ENCODE measurements at regions not wholly inside any gene's neighbourhood (a gene's known extent, or its start where the extent isn't known, plus 50 kb on each side); places are given as distances from the start of the nearest gene placed in this dataset.

DNA sequence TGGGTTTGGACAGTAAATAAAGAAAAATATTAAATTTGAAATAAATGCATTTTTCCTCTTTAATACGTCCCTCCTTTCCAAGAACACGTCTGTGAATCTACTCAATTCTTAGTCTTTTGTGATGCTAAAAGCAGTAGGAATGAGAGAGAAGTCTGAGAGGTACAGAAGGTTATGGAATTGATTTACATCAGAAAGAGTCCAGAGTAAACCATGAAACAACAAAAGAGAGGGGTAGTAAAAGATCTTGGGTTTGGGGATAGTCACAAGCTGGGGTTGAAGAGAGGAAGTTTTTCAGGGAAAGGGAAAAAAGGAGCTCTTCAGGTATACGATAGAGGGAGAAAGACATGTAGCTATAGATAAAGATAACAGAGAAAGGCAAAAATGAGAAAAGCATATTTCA, 215.4 kb downstream of the RAB28 start:
- TF ChIP-seq, protein P1, sequence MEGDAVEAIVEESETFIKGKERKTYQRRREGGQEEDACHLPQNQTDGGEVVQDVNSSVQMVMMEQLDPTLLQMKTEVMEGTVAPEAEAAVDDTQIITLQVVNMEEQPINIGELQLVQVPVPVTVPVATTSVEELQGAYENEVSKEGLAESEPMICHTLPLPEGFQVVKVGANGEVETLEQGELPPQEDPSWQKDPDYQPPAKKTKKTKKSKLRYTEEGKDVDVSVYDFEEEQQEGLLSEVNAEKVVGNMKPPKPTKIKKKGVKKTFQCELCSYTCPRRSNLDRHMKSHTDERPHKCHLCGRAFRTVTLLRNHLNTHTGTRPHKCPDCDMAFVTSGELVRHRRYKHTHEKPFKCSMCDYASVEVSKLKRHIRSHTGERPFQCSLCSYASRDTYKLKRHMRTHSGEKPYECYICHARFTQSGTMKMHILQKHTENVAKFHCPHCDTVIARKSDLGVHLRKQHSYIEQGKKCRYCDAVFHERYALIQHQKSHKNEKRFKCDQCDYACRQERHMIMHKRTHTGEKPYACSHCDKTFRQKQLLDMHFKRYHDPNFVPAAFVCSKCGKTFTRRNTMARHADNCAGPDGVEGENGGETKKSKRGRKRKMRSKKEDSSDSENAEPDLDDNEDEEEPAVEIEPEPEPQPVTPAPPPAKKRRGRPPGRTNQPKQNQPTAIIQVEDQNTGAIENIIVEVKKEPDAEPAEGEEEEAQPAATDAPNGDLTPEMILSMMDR (IDR thresholded peaks at IDR 0.05), result no peak
- no peak for TF ChIP-seq EP300 (IDR thresholded peaks at IDR 0.05)
- TF ChIP-seq POLR2A (IDR thresholded peaks at IDR 0.05), result no peak
- WGBS, 2 donors, result 74 to 75% methylated on average over 3 of the region's 3 CpGs

DNA sequence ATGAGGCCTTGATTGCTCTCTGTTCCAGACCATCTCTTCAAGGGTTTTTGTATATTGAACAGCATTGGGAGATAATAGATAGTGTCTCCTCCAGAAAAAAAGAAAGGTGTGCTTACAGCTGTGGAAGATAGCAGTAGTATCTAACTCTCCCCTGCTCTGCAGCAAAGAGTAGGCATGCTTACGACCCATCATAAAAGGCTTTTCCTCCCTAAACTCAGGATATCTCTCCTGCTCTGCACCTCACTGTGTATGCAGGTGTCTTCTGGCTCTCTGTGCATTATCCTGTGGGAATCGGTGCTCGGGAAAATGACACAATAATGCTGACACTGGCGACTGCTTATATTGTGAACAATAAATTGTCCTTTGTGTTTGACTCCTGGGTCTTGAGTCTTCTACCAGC, 216.0 kb downstream of the RAB28 start:
- H3K27ac ChIP-seq, result no peak overlapping the region
- H3K36me3 ChIP-seq, result no peaks in the 10 kb centered on the region
- H3K4me3 ChIP-seq, result no peak overlapping the region
- no peak for DNase-seq (ENCODE audit: low spot score in 2 of 2)
- TF ChIP-seq EP300 (IDR thresholded peaks at IDR 0.05), result no peak
- TF ChIP-seq, protein P1 (IDR thresholded peaks at IDR 0.05), result no peak
- TF ChIP-seq POLR2A (IDR thresholded peaks at IDR 0.05), result no peak
- 56 to 67% methylated on average over 4 of the region's 4 CpGs for WGBS, 2 donors
- no peaks in the 10 kb centered on the region for H3K4me1 ChIP-seq
- H3K9me3 ChIP-seq, result peaks cover 0 to 24% (median 2%) of the 10 kb centered on the region in 4 donors
- no peaks in the 10 kb centered on the region for H3K27me3 ChIP-seq

More for the DNA sequence above, 215.4 kb downstream of the RAB28 start:
- Histone ChIP-seq H3K4me3 (no peak overlapping the region), H3K4me1 (no peaks in the 10 kb centered on the region), H3K27ac (no peak overlapping the region), H3K36me3 (no peaks in the 10 kb centered on the region), H3K9me3 (peaks cover 0 to 29% (median 3%) of the 10 kb centered on the region in 4 donors), H3K27me3 (no peaks in the 10 kb centered on the region)
- DNase-seq (ENCODE audit: low spot score in 2 of 2), result no peak

DNA sequence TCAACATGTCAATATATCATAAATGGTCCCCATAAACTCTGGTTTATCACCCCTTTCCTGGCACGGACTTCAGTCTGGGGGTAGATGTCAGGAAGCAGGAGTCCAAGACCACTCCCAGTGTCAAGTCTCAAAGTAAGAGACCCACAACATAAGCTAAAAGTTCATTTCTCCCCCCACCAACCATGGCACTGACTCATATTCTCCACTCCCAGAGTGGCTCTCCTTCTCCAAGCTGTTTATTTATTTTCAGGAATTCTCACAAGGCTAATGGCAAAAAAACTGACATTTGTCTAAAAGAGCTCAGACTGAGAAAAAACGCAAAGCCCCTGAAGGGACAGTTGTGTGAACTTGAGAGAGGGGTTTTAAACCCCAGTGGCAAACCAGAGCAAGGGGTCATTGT, 217.0 kb downstream of the RAB28 start:
- Histone ChIP-seq H3K9me3 (peaks cover 0 to 14% (median 2%) of the 10 kb centered on the region in 4 donors), H3K27ac (no peak overlapping the region), H3K4me1 (no peaks in the 10 kb centered on the region), H3K27me3 (no peaks in the 10 kb centered on the region), H3K36me3 (no peaks in the 10 kb centered on the region), H3K4me3 (no peak overlapping the region)
- TF ChIP-seq, protein P1 (IDR thresholded peaks at IDR 0.05), result no peak
- TF ChIP-seq EP300 (IDR thresholded peaks at IDR 0.05) (no peak), POLR2A (IDR thresholded peaks at IDR 0.05) (no peak)
- DNase-seq (ENCODE audit: low spot score in 2 of 2), result no peak
- WGBS, 2 donors, result 33 to 45% methylated on average over 2 of the region's 2 CpGs

DNA sequence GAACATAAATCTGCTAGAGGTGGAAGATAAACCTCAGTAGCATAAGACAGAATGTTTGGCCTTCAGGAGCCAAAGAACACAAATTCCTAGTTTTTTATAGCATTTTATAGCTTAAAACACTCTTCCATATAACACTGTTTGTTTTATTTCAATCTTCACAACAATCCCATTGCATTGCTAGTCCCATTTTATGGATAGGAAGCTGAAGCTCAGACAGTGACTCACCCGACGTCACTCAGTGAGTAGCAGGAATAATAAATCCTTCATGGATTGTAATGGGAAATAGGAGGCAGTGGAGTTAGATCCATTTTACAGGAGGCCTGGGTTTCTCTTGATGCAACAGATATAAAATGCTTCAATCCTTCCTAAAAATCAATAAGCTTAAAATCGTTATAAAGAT, 217.5 kb downstream of the RAB28 start:
- H3K36me3 ChIP-seq, result no peaks in the 10 kb centered on the region
- no peaks in the 10 kb centered on the region for H3K27me3 ChIP-seq
- no peak overlapping the region for H3K4me3 ChIP-seq
- TF ChIP-seq EP300 (IDR thresholded peaks at IDR 0.05) (no peak), POLR2A (IDR thresholded peaks at IDR 0.05) (no peak)
- TF ChIP-seq, protein P1 (IDR thresholded peaks at IDR 0.05), result no peak
- 73 to 78% methylated on average over 3 of the region's 3 CpGs for WGBS, 2 donors
- DNase-seq (ENCODE audit: low spot score in 2 of 2), result no peak
- H3K4me1 ChIP-seq, result no peaks in the 10 kb centered on the region
- H3K27ac ChIP-seq, result no peak overlapping the region
- peaks cover 0 to 10% (median 1%) of the 10 kb centered on the region in 4 donors for H3K9me3 ChIP-seq

DNA sequence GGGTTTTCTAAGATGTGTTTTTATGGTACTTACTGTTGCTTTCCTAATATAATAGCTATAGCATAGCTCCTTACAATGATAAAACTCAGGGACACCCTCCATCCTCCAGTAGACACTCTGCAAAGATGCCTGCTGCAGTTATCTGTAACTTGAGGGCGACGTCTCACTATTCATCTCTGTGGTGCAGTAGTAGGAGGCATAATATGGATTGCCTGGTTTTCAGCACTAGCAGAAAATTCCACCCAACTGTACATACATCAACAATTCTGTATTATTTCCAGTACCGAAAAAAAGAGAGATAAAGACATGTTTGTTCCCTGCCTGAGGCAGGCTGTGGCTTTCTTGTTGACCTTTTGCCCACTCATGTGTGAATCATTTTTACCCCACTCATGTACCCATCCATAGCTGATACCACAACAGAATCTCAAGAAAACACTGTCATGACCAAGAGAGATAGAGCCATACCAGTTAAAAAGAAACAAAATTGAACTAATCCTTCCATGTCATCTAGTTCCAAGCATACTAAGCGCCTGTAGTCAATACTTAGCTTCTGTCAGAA, 220.1 kb downstream of the RAB28 start:
- WGBS, 2 donors, result 53 to 75% methylated on average over 4 of the region's 4 CpGs
- Histone ChIP-seq H3K4me3 (no peak overlapping the region), H3K9me3 (no peaks in the 10 kb centered on the region), H3K27me3 (no peaks in the 10 kb centered on the region), H3K36me3 (no peaks in the 10 kb centered on the region), H3K4me1 (no peaks in the 10 kb centered on the region), H3K27ac (no peak overlapping the region)
- no peak for DNase-seq (ENCODE audit: low spot score in 2 of 2)
- TF ChIP-seq, protein P1 (IDR thresholded peaks at IDR 0.05), result no peak

Measured in tibial nerve (tissue), 4 donors.